Peyer's patch (tissue), 4 donors: ENCODE measurements at regions not wholly inside any gene's neighbourhood (a gene's known extent, or its start where the extent isn't known, plus 50 kb on each side); places are given as distances from the start of the nearest gene placed in this dataset.
A peak's percentile ranks its signal among the peaks of the same experiment; 100 is the strongest.

ENCODE experiments used
- DNase-seq, 3 donors: peaks; one replicate each; pipeline ENCODE4 v3.0.0-alpha.2; 2017 to 2019
- H3K27ac ChIP-seq, 4 donors: fragments of 200-600 bp; sonication (generic); one replicate each; pipeline ENCODE4 v1.5.1; 2016 to 2019
- H3K27me3 ChIP-seq, 2 donors: fragments of 200-600 bp; sonication (generic); one replicate each; pipeline ENCODE4 v1.5.1; 2019
- H3K36me3 ChIP-seq, 3 donors: fragments of 200-600 bp; sonication (generic); one replicate each; pipeline ENCODE4 v1.5.1; 2016 to 2019
- H3K4me1 ChIP-seq, 4 donors: fragments of 200-600 bp; sonication (generic); one replicate each; pipeline ENCODE4 v1.5.1; 2016 to 2019
- H3K4me3 ChIP-seq, 4 donors: fragments of 200-600 bp; sonication (generic); 1 replicate in 3 of 4; 2 replicates in 1 of 4; pipeline ENCODE4 v1.5.1; 2016 to 2019; ENCODE audit warnings: mild to moderate bottlenecking in 1 of 4
- H3K9me3 ChIP-seq, 4 donors: fragments of 200-600 bp; sonication (generic); one replicate each; pipeline ENCODE4 v1.5.1; 2016 to 2019; ENCODE audit warnings: mild to moderate bottlenecking in 1 of 4
- POLR2A ChIP-seq, 2 donors: fragments of 450-650 bp; IDR thresholded peaks; one replicate each; pipeline ENCODE4 v1.5.1; 2017; ENCODE audit warnings: antibody characterized with exemption in 2 of 2, mild to moderate bottlenecking in 2 of 2, moderate library complexity in 2 of 2
- TF ChIP-seq, protein P1 (sequence below), 6 experiments: fragments of 450-650 bp in 4 of 6; fragments of 200-600 bp in 2 of 6; sonication (generic) in 1 of 6; IDR thresholded peaks; one replicate each; pipeline ENCODE4 v1.5.1; 2017 to 2019; ENCODE audit warnings: antibody characterized with exemption in 6 of 6, mild to moderate bottlenecking in 3 of 6, moderate library complexity in 1 of 6

DNA sequence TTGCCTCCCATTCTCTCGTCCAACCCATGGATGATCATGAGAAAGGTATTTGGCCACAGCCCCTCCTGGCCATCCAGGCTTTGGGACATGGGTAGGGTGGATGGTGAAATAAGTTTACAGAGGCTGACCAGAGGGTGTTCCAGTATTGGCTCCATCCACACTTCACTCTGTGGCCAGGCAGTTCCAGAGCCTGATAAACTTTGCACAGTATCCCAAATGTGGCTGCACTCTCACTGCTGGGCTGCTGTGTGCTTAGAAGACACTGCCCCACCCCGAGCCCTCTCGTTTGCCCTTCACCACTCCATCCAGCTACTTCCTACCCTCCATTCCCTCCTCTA is 72.0 kb upstream of the ZMIZ1 start:
- no peak overlapping the region for H3K4me3 ChIP-seq

DNA sequence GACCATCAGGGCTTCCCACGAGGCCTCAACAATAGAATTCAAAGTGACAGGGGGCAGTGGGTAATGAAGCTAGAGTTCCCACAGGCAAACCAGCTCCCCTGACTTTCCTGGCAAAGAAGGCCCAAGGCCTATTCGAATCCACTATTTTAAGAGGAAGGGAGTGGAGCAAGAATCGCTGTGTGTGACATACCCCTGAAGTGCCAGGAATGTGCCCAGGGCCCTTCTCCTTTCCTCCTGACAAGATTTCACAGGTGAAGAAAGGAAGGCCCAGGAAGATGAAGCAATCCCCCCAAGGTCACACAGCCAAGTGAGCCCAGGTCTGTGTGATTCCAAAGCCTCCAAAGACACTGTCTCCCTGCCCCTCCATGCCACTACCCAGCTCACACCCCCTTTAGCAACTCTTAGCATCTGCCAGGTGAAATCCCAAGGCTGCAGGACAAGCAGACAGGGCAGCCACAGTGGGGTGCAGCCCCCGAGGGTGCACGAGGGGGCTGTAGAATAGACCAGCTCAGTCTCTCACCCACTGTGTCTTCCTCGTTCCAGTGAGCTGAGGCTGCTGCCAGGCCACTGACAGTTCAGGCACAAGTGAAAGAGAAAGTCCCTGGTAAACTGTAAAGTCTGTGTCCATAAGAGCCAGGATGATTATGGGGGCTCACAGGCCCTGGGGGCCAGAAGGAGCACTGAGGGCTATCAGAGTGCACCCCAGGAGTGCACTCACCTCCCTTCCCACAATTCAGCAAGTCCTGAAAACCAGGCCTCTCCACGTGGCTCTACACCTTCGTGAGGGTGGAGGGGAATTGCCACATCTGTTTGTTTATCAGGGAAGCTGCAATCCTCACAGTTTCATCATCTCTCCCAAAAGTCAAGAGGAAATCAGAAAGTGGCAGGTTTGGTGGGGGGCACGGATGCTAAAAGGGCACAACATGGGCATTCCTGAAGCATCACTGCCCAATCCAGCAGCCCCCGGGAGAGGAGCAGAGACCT is 70.8 kb upstream of the ZMIZ1 start:
- Histone ChIP-seq H3K4me3 (no peak overlapping the region), H3K9me3 (no peaks in the 10 kb centered on the region), H3K4me1 (no peaks in the 10 kb centered on the region), H3K27me3 (no peaks in the 10 kb centered on the region), H3K36me3 (no peaks in the 10 kb centered on the region), H3K27ac (no peak overlapping the region)
- TF ChIP-seq POLR2A (IDR thresholded peaks at IDR 0.05) = no peak
- TF ChIP-seq, protein P1, sequence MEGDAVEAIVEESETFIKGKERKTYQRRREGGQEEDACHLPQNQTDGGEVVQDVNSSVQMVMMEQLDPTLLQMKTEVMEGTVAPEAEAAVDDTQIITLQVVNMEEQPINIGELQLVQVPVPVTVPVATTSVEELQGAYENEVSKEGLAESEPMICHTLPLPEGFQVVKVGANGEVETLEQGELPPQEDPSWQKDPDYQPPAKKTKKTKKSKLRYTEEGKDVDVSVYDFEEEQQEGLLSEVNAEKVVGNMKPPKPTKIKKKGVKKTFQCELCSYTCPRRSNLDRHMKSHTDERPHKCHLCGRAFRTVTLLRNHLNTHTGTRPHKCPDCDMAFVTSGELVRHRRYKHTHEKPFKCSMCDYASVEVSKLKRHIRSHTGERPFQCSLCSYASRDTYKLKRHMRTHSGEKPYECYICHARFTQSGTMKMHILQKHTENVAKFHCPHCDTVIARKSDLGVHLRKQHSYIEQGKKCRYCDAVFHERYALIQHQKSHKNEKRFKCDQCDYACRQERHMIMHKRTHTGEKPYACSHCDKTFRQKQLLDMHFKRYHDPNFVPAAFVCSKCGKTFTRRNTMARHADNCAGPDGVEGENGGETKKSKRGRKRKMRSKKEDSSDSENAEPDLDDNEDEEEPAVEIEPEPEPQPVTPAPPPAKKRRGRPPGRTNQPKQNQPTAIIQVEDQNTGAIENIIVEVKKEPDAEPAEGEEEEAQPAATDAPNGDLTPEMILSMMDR (IDR thresholded peaks at IDR 0.05) = no peak
- DNase-seq = no peak

More for the DNA sequence above, 72.0 kb upstream of the ZMIZ1 start:
- no peaks in the 10 kb centered on the region for H3K36me3 ChIP-seq
- no peak for DNase-seq
- no peak overlapping the region for H3K27ac ChIP-seq
- H3K27me3 ChIP-seq = no peaks in the 10 kb centered on the region
- no peaks in the 10 kb centered on the region for H3K9me3 ChIP-seq
- no peaks in the 10 kb centered on the region for H3K4me1 ChIP-seq
- TF ChIP-seq POLR2A (IDR thresholded peaks at IDR 0.05) = no peak
- TF ChIP-seq, protein P1 (IDR thresholded peaks at IDR 0.05) = no peak

DNA sequence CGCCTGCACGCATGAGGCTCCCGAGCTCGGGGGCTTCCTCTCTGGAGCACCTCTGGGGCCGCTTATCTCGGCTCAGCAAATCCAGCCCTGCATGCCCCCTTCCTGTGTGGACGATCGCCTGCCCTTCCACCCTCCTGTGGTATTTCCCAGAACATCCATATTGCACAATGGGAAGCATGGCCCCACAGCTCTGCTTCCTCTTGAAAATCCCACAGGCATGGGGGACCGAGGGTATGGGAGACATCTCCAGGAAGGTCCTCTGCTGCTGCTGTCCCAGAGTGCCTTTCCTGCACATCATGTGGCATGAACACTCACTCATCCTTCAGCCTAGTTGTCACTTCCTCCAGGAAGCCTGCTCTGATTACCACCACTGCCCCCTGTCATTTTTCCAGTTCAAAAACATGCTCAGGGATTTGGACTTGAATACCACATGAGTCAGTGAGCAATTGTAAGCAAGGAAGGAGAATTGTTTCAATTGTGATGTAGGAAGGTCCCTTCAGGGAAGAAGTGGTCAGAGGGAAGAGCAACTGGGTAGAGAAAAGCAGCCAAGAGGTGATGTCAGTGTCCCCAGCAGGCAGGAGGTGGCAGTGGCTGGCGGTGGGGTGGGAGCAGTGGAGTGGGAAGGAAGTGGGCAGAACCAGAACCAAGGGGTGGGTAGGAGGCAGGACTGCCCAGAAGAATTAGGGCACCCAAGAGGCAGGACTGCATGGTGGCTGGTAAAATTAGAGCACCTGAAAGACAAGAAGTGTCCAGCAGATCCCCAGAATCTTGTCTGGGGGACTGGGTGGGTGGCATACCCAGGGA is 67.5 kb upstream of the ZMIZ1 start:
- Histone ChIP-seq H3K9me3 (no peaks in the 10 kb centered on the region), H3K27ac (no peak overlapping the region), H3K36me3 (no peaks in the 10 kb centered on the region), H3K4me3 (no peak overlapping the region), H3K4me1 (peaks cover 0 to 7% (median 3%) of the 10 kb centered on the region in 4 donors), H3K27me3 (no peaks in the 10 kb centered on the region)
- TF ChIP-seq POLR2A (IDR thresholded peaks at IDR 0.05) = no peak
- TF ChIP-seq, protein P1 (IDR thresholded peaks at IDR 0.05) = no peak
- DNase-seq = no peak

DNA sequence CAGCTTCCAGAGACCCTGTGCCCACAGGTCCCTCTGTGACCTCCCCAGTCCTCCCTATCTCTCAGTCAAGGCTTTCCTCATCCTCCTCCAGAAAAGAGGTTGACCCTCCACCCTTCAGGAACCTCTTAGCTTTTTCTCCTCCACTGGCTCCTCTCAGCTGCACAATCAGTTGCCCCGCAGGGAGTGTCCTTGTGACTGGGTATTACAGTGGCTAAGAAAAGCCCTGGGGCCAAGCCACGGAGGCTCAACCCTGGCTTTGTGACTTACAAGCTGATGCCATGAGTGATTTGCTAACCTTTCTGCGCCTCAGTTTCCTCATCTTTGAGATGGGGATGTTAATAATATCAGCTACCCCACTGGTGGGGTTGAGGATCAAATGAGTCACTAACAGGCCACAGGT is 66.4 kb upstream of the ZMIZ1 start:
- Histone ChIP-seq H3K4me3 (no peak overlapping the region), H3K4me1 (peaks cover 0 to 7% (median 3%) of the 10 kb centered on the region in 4 donors), H3K9me3 (no peaks in the 10 kb centered on the region), H3K36me3 (no peaks in the 10 kb centered on the region), H3K27ac (no peak overlapping the region), H3K27me3 (no peaks in the 10 kb centered on the region)
- no peak for DNase-seq
- no peak for TF ChIP-seq POLR2A (IDR thresholded peaks at IDR 0.05)
- TF ChIP-seq, protein P1 (IDR thresholded peaks at IDR 0.05) = no peak

DNA sequence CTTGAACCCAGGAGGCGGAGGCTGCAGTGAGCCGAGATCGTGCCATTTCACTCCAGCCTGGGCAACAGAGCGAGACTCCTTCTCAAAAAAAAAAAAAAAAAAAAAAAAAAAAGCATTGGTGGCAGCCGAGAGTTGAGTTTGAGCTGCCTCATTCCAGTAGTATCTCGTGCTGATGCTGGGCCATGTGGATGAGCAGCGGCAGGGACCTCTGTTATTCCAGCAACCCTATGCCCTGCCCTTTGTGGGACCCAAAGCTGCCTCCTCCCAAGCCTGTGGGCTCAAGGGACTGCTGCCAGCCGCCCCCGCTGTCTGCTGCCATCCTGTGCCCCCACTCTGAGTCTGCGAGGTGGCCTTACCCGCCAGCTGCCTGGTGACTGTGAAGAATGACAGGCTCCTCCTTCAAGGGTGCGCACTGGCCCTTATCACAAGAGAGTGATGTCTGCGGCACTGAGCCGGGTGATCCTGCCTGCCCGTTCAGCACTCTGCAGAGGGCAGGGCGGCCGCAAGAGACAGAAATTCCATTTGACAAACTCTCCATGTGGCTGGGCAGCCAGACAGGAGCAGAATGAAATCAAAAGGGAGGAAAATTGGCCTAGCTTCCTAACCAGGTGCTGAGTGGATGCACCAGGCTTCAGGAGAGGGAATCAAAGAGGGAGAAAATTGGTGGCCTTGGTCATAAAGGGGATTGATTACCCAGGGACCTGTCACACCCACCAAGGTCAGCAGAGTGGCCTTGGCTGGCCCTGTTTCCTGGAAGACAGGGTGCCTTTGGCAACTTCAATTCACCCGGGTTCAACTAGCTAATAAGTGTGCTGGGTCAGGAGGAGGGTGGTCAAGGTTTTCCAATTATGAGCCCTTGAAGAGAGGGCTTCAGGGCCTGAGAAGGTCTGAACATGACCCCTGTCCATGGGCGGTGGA is 65.3 kb upstream of the ZMIZ1 start:
- H3K9me3 ChIP-seq = no peaks in the 10 kb centered on the region
- H3K4me3 ChIP-seq = no peak overlapping the region
- no peaks in the 10 kb centered on the region for H3K27me3 ChIP-seq
- TF ChIP-seq, protein P1 (IDR thresholded peaks at IDR 0.05) = peak in 1 of 6 experiments; percentile 13
- TF ChIP-seq POLR2A (IDR thresholded peaks at IDR 0.05) = peak in 1 of 2 donors; percentile 9
- H3K36me3 ChIP-seq = no peaks in the 10 kb centered on the region
- H3K4me1 ChIP-seq = peaks cover 0 to 7% (median 3%) of the 10 kb centered on the region in 4 donors
- H3K27ac ChIP-seq = no peak overlapping the region
- DNase-seq = peak in 2 of 3 donors; percentile 60 to 65
